H9 (cell line): ENCODE measurements at regions not wholly inside any gene's neighbourhood (a gene's known extent, or its start where the extent isn't known, plus 50 kb on each side); places are given as distances from the start of the nearest gene placed in this dataset.

Experiments used
- DNase-seq: peaks from one replicate; pipeline ENCODE4 v3.0.0-alpha.2; 2017
- H2AFZ ChIP-seq: one replicate; pipeline ENCODE4 v1.6.1; 2013; ENCODE audit warnings: mild to moderate bottlenecking, low read length, control low read depth, moderate library complexity
- H2AK5ac ChIP-seq: 2 replicates; pipeline ENCODE4 v1.6.1; 2013; ENCODE audit warnings: low read length, control low read depth, mixed read lengths; ENCODE audit not compliant: insufficient read length
- H2BK120ac ChIP-seq: one replicate; pipeline ENCODE4 v1.6.1; 2013; ENCODE audit warnings: low read depth, mild to moderate bottlenecking, low read length, control low read depth, inconsistent platforms; ENCODE audit not compliant: poor library complexity, severe bottlenecking
- H2BK12ac ChIP-seq: 2 replicates; pipeline ENCODE4 v1.6.1; 2013; ENCODE audit warnings: low read length, control low read depth, mixed read lengths, low read depth; ENCODE audit not compliant: insufficient read length
- H2BK15ac ChIP-seq: 2 replicates; pipeline ENCODE4 v1.6.1; 2013; ENCODE audit warnings: low read depth, low read length, control low read depth
- H2BK20ac ChIP-seq: one replicate; pipeline ENCODE4 v1.6.1; 2013; ENCODE audit warnings: low read depth, mild to moderate bottlenecking, low read length, control low read depth, inconsistent platforms; ENCODE audit not compliant: poor library complexity, severe bottlenecking
- H2BK5ac ChIP-seq: 2 replicates; pipeline ENCODE4 v1.6.1; 2013; ENCODE audit warnings: low read length, control low read depth, mixed read lengths; ENCODE audit not compliant: insufficient read length
- H3K14ac ChIP-seq: 2 replicates; pipeline ENCODE4 v1.6.1; 2013; ENCODE audit warnings: low read length, control low read depth; ENCODE audit not compliant: insufficient read depth
- H3K18ac ChIP-seq: 2 replicates; pipeline ENCODE4 v1.6.1; 2013; ENCODE audit warnings: low read depth, mild to moderate bottlenecking, mixed read lengths, low read length, control low read depth; ENCODE audit not compliant: insufficient read length
- H3K23ac ChIP-seq: 2 replicates; pipeline ENCODE4 v1.6.1; 2013; ENCODE audit warnings: low read length, control low read depth, mixed read lengths, low read depth; ENCODE audit not compliant: insufficient read length
- H3K23me2 ChIP-seq: 2 replicates; pipeline ENCODE4 v1.6.1; 2013; ENCODE audit warnings: low read depth, mild to moderate bottlenecking, mixed read lengths, low read length, control low read depth; ENCODE audit not compliant: insufficient read length, poor library complexity, severe bottlenecking
- H3K27ac ChIP-seq: 2 replicates; pipeline ENCODE4 v1.5.1; 2013; ENCODE audit warnings: low read length, control low read depth, mixed read lengths, low read depth; ENCODE audit not compliant: insufficient read length
- H3K27me3 ChIP-seq: 2 replicates; pipeline ENCODE4 v1.6.1; 2013; ENCODE audit warnings: low read length, control low read depth, inconsistent platforms; ENCODE audit not compliant: insufficient read depth
- H3K4ac ChIP-seq: 2 replicates; pipeline ENCODE4 v1.6.1; 2013; ENCODE audit warnings: low read depth, mild to moderate bottlenecking, control low read depth, inconsistent platforms, low read length, moderate library complexity
- H3K4me1 ChIP-seq: 2 replicates; pipeline ENCODE4 v1.6.1; 2013; ENCODE audit warnings: low read length, control low read depth, inconsistent platforms; ENCODE audit not compliant: insufficient read depth
- H3K4me2 ChIP-seq: 2 replicates; pipeline ENCODE4 v1.6.1; 2013; ENCODE audit warnings: low read length, control low read depth, mixed read lengths; ENCODE audit not compliant: insufficient read length, insufficient read depth
- H3K56ac ChIP-seq: 2 replicates; pipeline ENCODE4 v1.6.1; 2013; ENCODE audit warnings: low read depth, mild to moderate bottlenecking, mixed read lengths, low read length, control low read depth; ENCODE audit not compliant: insufficient read length
- H3K79me1 ChIP-seq: 2 replicates; pipeline ENCODE4 v1.6.1; 2013; ENCODE audit warnings: low read depth, mild to moderate bottlenecking, moderate library complexity, low read length, control low read depth, inconsistent platforms; ENCODE audit not compliant: insufficient read depth, poor library complexity, severe bottlenecking
- H3K79me2 ChIP-seq: 2 replicates; pipeline ENCODE4 v1.6.1; 2013; ENCODE audit warnings: low read length, control low read depth, inconsistent platforms; ENCODE audit not compliant: insufficient read depth
- H3K9ac ChIP-seq: 2 replicates; pipeline ENCODE4 v1.6.1; 2013; ENCODE audit warnings: low read length, control low read depth, mixed read lengths; ENCODE audit not compliant: insufficient read length; ENCODE audit errors: extremely low read depth
- H3K9me3 ChIP-seq: one replicate; pipeline ENCODE4 v1.6.1; 2013; ENCODE audit warnings: low read depth, low read length, inconsistent platforms; ENCODE audit not compliant: control insufficient read depth
- H3T11ph ChIP-seq: one replicate; pipeline ENCODE4 v1.6.1; 2013; ENCODE audit warnings: mild to moderate bottlenecking, low read length, control low read depth, inconsistent platforms
- H4K20me1 ChIP-seq: one replicate; pipeline ENCODE4 v1.6.1; 2013; ENCODE audit not compliant: control insufficient read depth, insufficient read length, insufficient read depth
- H4K5ac ChIP-seq: 2 replicates; pipeline ENCODE4 v1.6.1; 2013; ENCODE audit warnings: low read depth, mild to moderate bottlenecking, mixed read lengths, low read length, control low read depth; ENCODE audit not compliant: insufficient read length
- H4K8ac ChIP-seq: replicated peaks from 2 replicates; pipeline ENCODE4 v1.6.1; 2013; ENCODE audit warnings: low read length, control low read depth, mixed read lengths, low read depth; ENCODE audit not compliant: insufficient read length
- H4K91ac ChIP-seq: 2 replicates; pipeline ENCODE4 v1.6.1; 2013; ENCODE audit warnings: low read depth, mild to moderate bottlenecking, moderate library complexity, mixed read lengths, low read length, control low read depth; ENCODE audit not compliant: insufficient read length
- H3K27ac Mint-ChIP-seq, 3 experiments: 2 replicates in 2 of 3; 3 replicates in 1 of 3; pipeline ENCODE4 v1.8.0; 2020 to 2021; ENCODE audit warnings: mixed read lengths in 3 of 3, mild to moderate bottlenecking in 1 of 3, moderate library complexity in 1 of 3
- H3K27me3 Mint-ChIP-seq: 2 replicates; pipeline ENCODE4 v1.8.0; 2021; ENCODE audit warnings: low read depth, mild to moderate bottlenecking, moderate library complexity, mixed read lengths
- H3K36me3 Mint-ChIP-seq, 3 experiments: 2 replicates in 2 of 3; 3 replicates in 1 of 3; pipeline ENCODE4 v1.8.0; 2020 to 2021; ENCODE audit warnings: low read depth in 3 of 3, mixed read lengths in 3 of 3; ENCODE audit not compliant: insufficient read depth in 1 of 3
- H3K4me1 Mint-ChIP-seq, 2 experiments: 2 replicates each; pipeline ENCODE4 v1.8.0; 2020; ENCODE audit warnings: mixed read lengths in 2 of 2
- H3K4me3 Mint-ChIP-seq, 2 experiments: 2 replicates in 1 of 2; 3 replicates in 1 of 2; pipeline ENCODE4 v1.8.0; 2020 to 2021; ENCODE audit warnings: mild to moderate bottlenecking in 2 of 2, mixed read lengths in 2 of 2, moderate library complexity in 1 of 2
- H3K9me3 Mint-ChIP-seq, 2 experiments: 2 replicates in 1 of 2; 3 replicates in 1 of 2; pipeline ENCODE4 v1.8.0; 2020; ENCODE audit warnings: mild to moderate bottlenecking in 2 of 2, mixed read lengths in 2 of 2, moderate library complexity in 1 of 2
- CTCF ChIP-seq: fragments of 200-600 bp; sonication (generic); conservative IDR thresholded peaks from 3 replicates; pipeline ENCODE4 v1.8.0; 2021; ENCODE audit warnings: antibody characterized with exemption, mild to moderate bottlenecking
- WGBS: extraction: QIAGEN DNeasy Blood & Tissue Kit; methylation state at CpG from one replicate; pipeline ENCODE4 v1.1.7; 2013; ENCODE audit warnings: missing lambda C conversion rate, low lambda C conversion rate, mixed read lengths; ENCODE audit not compliant: insufficient read length; ENCODE audit errors: extremely low coverage; 5-methylcytosine and 5-hydroxymethylcytosine counted together

- Histone ChIP-seq H3K9me3 (no peaks in the 10 kb centered on the region), H2BK5ac (no peak overlapping the region), H3K14ac (no peak overlapping the region), H2BK15ac (no peak overlapping the region), H4K8ac (no peak overlapping the region), H3K9ac (no peak overlapping the region), H4K5ac (no peak overlapping the region), H3K56ac (no peak overlapping the region), H4K91ac (no peak overlapping the region), H3K79me2 (no peaks in the 10 kb centered on the region), H3T11ph (no peak overlapping the region), H3K18ac (no peak overlapping the region), H3K79me1 (no peaks in the 10 kb centered on the region), H2BK12ac (no peak overlapping the region), H3K23ac (no peak overlapping the region), H2BK120ac (no peak overlapping the region), H3K23me2 (no peaks in the 10 kb centered on the region), H3K4me1 (peaks cover 3% of the 10 kb centered on the region; the same call in 1 of the 2 replicates), H3K27ac (no peak overlapping the region), H2AK5ac (no peak overlapping the region), H4K20me1 (no peaks in the 10 kb centered on the region), H3K4me2 (no peak overlapping the region), H3K4ac (no peak overlapping the region), H3K27me3 (no peaks in the 10 kb centered on the region), H2BK20ac (no peak overlapping the region), H2AFZ (no peak overlapping the region)
- H3K27me3 Mint-ChIP-seq: peaks cover 5% of the 10 kb centered on the region
- H3K27ac Mint-ChIP-seq: no peak overlapping the region
- no peak for TF ChIP-seq CTCF
- no peak overlapping the region for H3K4me3 Mint-ChIP-seq
- H3K36me3 Mint-ChIP-seq: peaks cover 0 to 31% (median 11%) of the 10 kb centered on the region in 3 experiments; a peak in 5 of 7 replicates
- peaks cover 54 to 58% of the 10 kb centered on the region in 2 experiments for H3K4me1 Mint-ChIP-seq
- no peak for DNase-seq
- H3K9me3 Mint-ChIP-seq: peaks cover 18 to 21% of the 10 kb centered on the region in 2 experiments
- WGBS: no CpG with 5 or more reads among the region's 9 CpGs
Observed at GRCh38 chr6:170040115-170040500, 250.8 kb downstream of the DLL1 start.
